ENCODE measurements at regions not wholly inside any gene's neighbourhood (a gene's known extent, or its start where the extent isn't known, plus 50 kb on each side); places are given as distances from the start of the nearest gene placed in this dataset.

GRCh38 chrX:9293903-9294302 lies 171.0 kb upstream of the TBL1X start:
- POLR2A ChIA-PET, result no interaction called here
- ATAC-seq (ENCODE audit: low read depth), result no peak
- intact Hi-C loops (cut with micrococcal nuclease), result no loop called here

DNA sequence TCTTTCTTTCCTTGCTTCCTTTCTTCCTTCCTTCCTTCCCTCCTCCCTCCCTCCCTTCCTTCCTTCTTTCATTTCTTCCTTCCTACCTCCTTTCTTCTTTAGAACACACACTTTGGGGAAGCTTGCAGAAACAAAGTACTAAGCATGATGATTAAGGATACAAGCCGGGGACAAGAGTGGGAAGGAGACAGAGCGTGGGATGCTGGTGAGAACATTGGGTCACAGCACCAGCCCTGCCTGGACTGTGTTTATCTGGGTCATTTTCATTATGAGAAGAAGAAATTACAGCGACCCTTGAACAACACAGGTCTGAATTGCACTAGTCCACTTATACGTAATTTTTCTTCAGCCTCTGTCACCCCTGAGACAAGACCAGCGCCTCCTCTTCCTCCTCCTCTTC lies 169.3 kb upstream of the TBL1X start:
- Histone ChIP-seq H3K4me1 (ENCODE audit: control insufficient read depth in 2 of 2, insufficient read depth in 2 of 2, low read length in 2 of 2) (peaks cover 3 to 13% of the 10 kb centered on the region in 2 donors), H3K9ac (ENCODE audit: low read length) (no peak overlapping the region), H3K79me2 (ENCODE audit: control insufficient read depth, insufficient read depth, low read length) (no peaks in the 10 kb centered on the region), H3K27ac (ENCODE audit: low read length in 2 of 2) (no peak overlapping the region), H3K36me3 (replicated peaks in 1 of 2; ENCODE audit: control extremely low read depth in 1 of 2, control insufficient read depth in 1 of 2, extremely low read depth in 1 of 2, insufficient read depth in 2 of 2, low read length in 1 of 2) (no peaks in the 10 kb centered on the region), H3K4me3 (ENCODE audit: control extremely low read depth in 1 of 5, extremely low read depth in 1 of 5, insufficient read depth in 1 of 5, low read depth in 2 of 5, low read length in 4 of 5) (no peak overlapping the region), H2AFZ (ENCODE audit: insufficient read depth, low read depth, low read length, poor library complexity, severe bottlenecking) (no peak overlapping the region), H3K9me3 (ENCODE audit: control extremely low read depth in 1 of 3, control insufficient read depth in 2 of 3, insufficient read depth in 1 of 3, low read length in 2 of 3) (no peaks in the 10 kb centered on the region), H4K20me1 (ENCODE audit: control insufficient read depth, insufficient read depth, low read length, poor library complexity, severe bottlenecking) (no peaks in the 10 kb centered on the region), H3K4me2 (replicated peaks; ENCODE audit: low read depth, low read length, poor library complexity, severe bottlenecking) (no peak overlapping the region), H3K27me3 (replicated peaks in 1 of 4; ENCODE audit: control extremely low read depth in 1 of 4, control insufficient read depth in 3 of 4, insufficient read depth in 4 of 4, low read length in 3 of 4) (peaks cover 0 to 19% (median 11%) of the 10 kb centered on the region in 4 experiments)
- ATAC-seq (ENCODE audit: low read depth), result no peak
- Mint-ChIP-seq H3K4me3 (no peak overlapping the region), H3K4me1 (peaks cover 21% of the 10 kb centered on the region), H3K27ac (no peak overlapping the region), H3K9me3 (ENCODE audit: insufficient read depth) (no peaks in the 10 kb centered on the region), H3K27me3 (peaks cover 15% of the 10 kb centered on the region)
- no peak for DNase-seq
- POLR2A ChIA-PET, result no interaction called here
- intact Hi-C loops (cut with micrococcal nuclease), result no loop called here
- TF ChIP-seq CTCF (IDR thresholded peaks at IDR 0.05), result no peak
- no peak for TF ChIP-seq EZH2 (IDR thresholded peaks at IDR 0.05; ENCODE audit: borderline replicate concordance, insufficient read depth, low read depth, low read length, poor library complexity, severe bottlenecking)
- WGBS (ENCODE audit: insufficient coverage), result 100% methylated on average over 1 of the region's 5 CpGs
- CTCF ChIA-PET, result no interaction called here

More at GRCh38 chrX:9293903-9294302, 171.0 kb upstream of the TBL1X start:
- DNase-seq, result no peak
- no peaks in the 10 kb centered on the region for H3K9me3 ChIP-seq (ENCODE audit: control extremely low read depth in 1 of 3, control insufficient read depth in 2 of 3, insufficient read depth in 1 of 3, low read length in 2 of 3)
- H3K9ac ChIP-seq (ENCODE audit: low read length), result no peak overlapping the region
- Mint-ChIP-seq H3K9me3 (ENCODE audit: insufficient read depth) (no peaks in the 10 kb centered on the region), H3K4me1 (peaks cover 21% of the 10 kb centered on the region), H3K27me3 (peaks cover 15% of the 10 kb centered on the region), H3K27ac (no peak overlapping the region), H3K4me3 (no peak overlapping the region)
- peaks cover 3 to 13% of the 10 kb centered on the region in 2 donors for H3K4me1 ChIP-seq (ENCODE audit: control insufficient read depth in 2 of 2, insufficient read depth in 2 of 2, low read length in 2 of 2)
- no peaks in the 10 kb centered on the region for H3K36me3 ChIP-seq (replicated peaks in 1 of 2; ENCODE audit: control extremely low read depth in 1 of 2, control insufficient read depth in 1 of 2, extremely low read depth in 1 of 2, insufficient read depth in 2 of 2, low read length in 1 of 2)
- H4K20me1 ChIP-seq (ENCODE audit: control insufficient read depth, insufficient read depth, low read length, poor library complexity, severe bottlenecking), result no peaks in the 10 kb centered on the region
- H3K4me2 ChIP-seq (replicated peaks; ENCODE audit: low read depth, low read length, poor library complexity, severe bottlenecking), result no peak overlapping the region
- TF ChIP-seq EZH2 (IDR thresholded peaks at IDR 0.05; ENCODE audit: borderline replicate concordance, insufficient read depth, low read depth, low read length, poor library complexity, severe bottlenecking), result no peak
- no peak for TF ChIP-seq CTCF (IDR thresholded peaks at IDR 0.05)
- peaks cover 0 to 21% (median 12%) of the 10 kb centered on the region in 4 experiments for H3K27me3 ChIP-seq (replicated peaks in 1 of 4; ENCODE audit: control extremely low read depth in 1 of 4, control insufficient read depth in 3 of 4, insufficient read depth in 4 of 4, low read length in 3 of 4)
- no CpG with 5 or more reads among the region's 6 CpGs for WGBS (ENCODE audit: insufficient coverage)
- no peak overlapping the region for H2AFZ ChIP-seq (ENCODE audit: insufficient read depth, low read depth, low read length, poor library complexity, severe bottlenecking)
- H3K27ac ChIP-seq (ENCODE audit: low read length in 2 of 2), result no peak overlapping the region
- CTCF ChIA-PET, result no interaction called here
- H3K79me2 ChIP-seq (ENCODE audit: control insufficient read depth, insufficient read depth, low read length), result no peaks in the 10 kb centered on the region
- H3K4me3 ChIP-seq (ENCODE audit: control extremely low read depth in 1 of 5, extremely low read depth in 1 of 5, insufficient read depth in 1 of 5, low read depth in 2 of 5, low read length in 4 of 5), result no peak overlapping the region

Data from B cell (primary cell).